ENCODE measurements at regions not wholly inside any gene's neighbourhood (a gene's known extent, or its start where the extent isn't known, plus 50 kb on each side); places are given as distances from the start of the nearest gene placed in this dataset.

GRCh38 chr1:114235281-114235680 is 81.6 kb upstream of the SYT6 start:
- DNase-seq (no peak), ATAC-seq (ENCODE audit: low read depth) (no peak)
- no peak overlapping the region for H3K56ac ChIP-seq (ENCODE audit: extremely low read depth, insufficient read depth, low read length)
- H2AK9ac ChIP-seq (replicated peaks; ENCODE audit: low read depth, low read length, poor library complexity): no peak overlapping the region
- no peaks in the 10 kb centered on the region for H3K9me3 ChIP-seq (ENCODE audit: control insufficient read depth, insufficient read depth, low read length)
- H3K9ac ChIP-seq (ENCODE audit: low read depth, low read length): no peak overlapping the region
- WGBS, 2 experiments (ENCODE audit: extremely low coverage in 2 of 2, insufficient read length in 1 of 2): no CpG with 5 or more reads among the region's 3 CpGs
- TF ChIP-seq RCOR1 (IDR thresholded peaks at IDR 0.05; ENCODE audit: insufficient replicate concordance, low read length) (no peak), MXI1 (IDR thresholded peaks at IDR 0.05; ENCODE audit: borderline replicate concordance, low read depth, low read length) (no peak), BHLHE40 (IDR thresholded peaks at IDR 0.05; ENCODE audit: low read depth, low read length) (no peak), MAFK (IDR thresholded peaks at IDR 0.05; ENCODE audit: low read depth, low read length) (no peak), ELK1 (IDR thresholded peaks at IDR 0.05; ENCODE audit: borderline replicate concordance, low read depth, low read length) (no peak), CEBPB (IDR thresholded peaks at IDR 0.05; ENCODE audit: low read depth, low read length) (no peak), CHD1 (IDR thresholded peaks at IDR 0.05; ENCODE audit: low read depth, low read length) (no peak), CTCF (conservative IDR thresholded peaks at IDR 0.05; ENCODE audit: low read depth, low read length) (no peak), POLR2A (IDR thresholded peaks at IDR 0.05; ENCODE audit: low read depth, low read length) (no peak), SMC3 (IDR thresholded peaks at IDR 0.05; ENCODE audit: low read depth, low read length) (no peak), FOS (IDR thresholded peaks at IDR 0.05; ENCODE audit: low read depth, low read length) (no peak), RFX5 (IDR thresholded peaks at IDR 0.05; ENCODE audit: low read depth, low read length) (no peak), NFE2L2 (IDR thresholded peaks at IDR 0.05; ENCODE audit: low read depth, low read length) (no peak), RAD21 (IDR thresholded peaks at IDR 0.05; ENCODE audit: low read length) (no peak), MAZ (IDR thresholded peaks at IDR 0.05; ENCODE audit: borderline replicate concordance, low read depth, low read length) (no peak)
- TF ChIP-seq, protein P1, sequence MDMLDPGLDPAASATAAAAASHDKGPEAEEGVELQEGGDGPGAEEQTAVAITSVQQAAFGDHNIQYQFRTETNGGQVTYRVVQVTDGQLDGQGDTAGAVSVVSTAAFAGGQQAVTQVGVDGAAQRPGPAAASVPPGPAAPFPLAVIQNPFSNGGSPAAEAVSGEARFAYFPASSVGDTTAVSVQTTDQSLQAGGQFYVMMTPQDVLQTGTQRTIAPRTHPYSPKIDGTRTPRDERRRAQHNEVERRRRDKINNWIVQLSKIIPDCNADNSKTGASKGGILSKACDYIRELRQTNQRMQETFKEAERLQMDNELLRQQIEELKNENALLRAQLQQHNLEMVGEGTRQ (IDR thresholded peaks at IDR 0.05; ENCODE audit: low read depth, low read length): no peak
- H3K23ac ChIP-seq (ENCODE audit: low read depth, low read length): no peak overlapping the region
- CTCF ChIA-PET: no interaction called here
- POLR2A ChIA-PET (ENCODE audit: unreplicated experiment): no interaction called here
- no peak overlapping the region for H4K91ac ChIP-seq (ENCODE audit: insufficient read depth, low read depth, low read length)
- no peak overlapping the region for H2AFZ ChIP-seq (replicated peaks; ENCODE audit: low read length, poor library complexity)
- H3K4ac ChIP-seq (ENCODE audit: low read depth, low read length): no peak overlapping the region
- no peak overlapping the region for H4K8ac ChIP-seq (ENCODE audit: low read depth in 2 of 2, low read length in 2 of 2)
- no peaks in the 10 kb centered on the region for H3K9me1 ChIP-seq (ENCODE audit: insufficient read depth, low read length)
- no peak overlapping the region for H2BK15ac ChIP-seq (ENCODE audit: low read depth, low read length)
- H4K5ac ChIP-seq (ENCODE audit: low read depth, low read length): no peak overlapping the region
- no peaks in the 10 kb centered on the region for H3K79me1 ChIP-seq (ENCODE audit: low read depth in 1 of 2, low read length in 2 of 2)
- no peak overlapping the region for H3K4me2 ChIP-seq (ENCODE audit: low read depth, low read length)
- no peak overlapping the region for H2BK20ac ChIP-seq (ENCODE audit: low read depth, low read length)
- no peaks in the 10 kb centered on the region for H4K20me1 ChIP-seq (ENCODE audit: insufficient read depth, low read length)
- dilution Hi-C loops (cut with HindIII; ENCODE audit: low sequenced_read_pairs, unreplicated experiment) (no loop called here), in situ Hi-C loops (cut with MboI; ENCODE audit: low sequenced_read_pairs) (no loop called here), intact Hi-C loops (cut with micrococcal nuclease) (no loop called here)
- no peak overlapping the region for H2BK5ac ChIP-seq (ENCODE audit: low read depth, low read length, poor library complexity, severe bottlenecking)
- no TSS peak for BruUV-seq (replicated peaks)
- H3K27me3 ChIP-seq (ENCODE audit: control insufficient read depth, insufficient read depth, low read length): peaks cover 13% of the 10 kb centered on the region
- H2BK120ac ChIP-seq (ENCODE audit: low read depth, low read length): no peak overlapping the region
- H3K18ac ChIP-seq (ENCODE audit: low read depth, low read length): no peak overlapping the region
- no peaks in the 10 kb centered on the region for H3K4me1 ChIP-seq (ENCODE audit: control insufficient read depth, insufficient read depth, low read length)
- H3K14ac ChIP-seq (replicated peaks; ENCODE audit: low read depth, low read length): no peak overlapping the region
- H3K36me3 ChIP-seq (ENCODE audit: control insufficient read depth, insufficient read depth, low read length): no peaks in the 10 kb centered on the region
- no peak overlapping the region for H2AK5ac ChIP-seq (ENCODE audit: low read depth, low read length)
- no peak overlapping the region for H3K27ac ChIP-seq (ENCODE audit: insufficient read depth, low read length)
- H3K4me3 ChIP-seq (ENCODE audit: insufficient read depth, low read depth, low read length): no peak overlapping the region

Measured in IMR-90 (cell line).